ENCODE measurements at regions not wholly inside any gene's neighbourhood (a gene's known extent, or its start where the extent isn't known, plus 50 kb on each side); places are given as distances from the start of the nearest gene placed in this dataset.

DNA sequence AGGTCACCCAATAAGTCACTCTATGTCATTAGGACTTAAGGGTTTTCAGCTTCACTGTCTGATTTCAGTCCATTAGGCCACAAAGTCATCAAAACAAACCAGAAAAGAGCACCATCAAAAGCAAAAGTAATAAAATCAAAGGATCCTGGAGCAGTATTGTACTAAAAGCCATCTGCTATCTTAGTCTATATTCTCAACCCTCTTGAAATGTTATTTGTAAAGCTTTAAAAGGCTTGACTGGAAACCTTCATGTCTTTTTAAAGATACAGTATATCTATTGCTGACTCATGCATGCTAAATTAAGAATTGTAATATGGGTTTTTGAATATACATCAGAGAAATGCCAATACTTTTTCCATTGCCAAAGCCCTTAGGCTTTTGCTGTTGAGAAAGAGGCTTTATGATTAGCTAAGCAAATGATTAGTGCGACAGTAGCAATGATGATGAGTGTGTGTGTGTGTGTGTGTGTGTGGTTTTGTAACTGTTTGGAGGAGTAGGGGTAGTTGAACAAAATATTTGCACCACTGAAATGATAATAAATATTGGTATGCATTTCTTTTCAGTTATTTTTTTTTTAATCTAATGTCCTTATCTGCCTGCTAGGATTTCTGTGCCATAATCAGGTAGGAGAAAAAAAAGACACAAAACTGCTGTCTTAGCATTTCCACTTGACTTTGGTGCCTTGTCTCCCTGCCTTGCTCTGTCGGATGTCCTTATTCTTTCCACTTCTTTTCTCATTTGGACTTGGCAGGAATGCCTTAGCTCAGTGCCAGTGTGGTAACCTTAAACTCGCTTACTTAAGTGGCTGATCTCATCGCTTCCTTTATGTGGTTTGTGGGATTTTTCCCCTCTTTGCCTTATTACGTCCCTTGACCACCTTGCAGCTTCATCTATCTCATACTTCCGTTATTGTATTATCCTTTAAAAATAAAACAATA is 119.7 kb downstream of the PCDH7 start:
- POLR2A ChIA-PET = no interaction called here

DNA sequence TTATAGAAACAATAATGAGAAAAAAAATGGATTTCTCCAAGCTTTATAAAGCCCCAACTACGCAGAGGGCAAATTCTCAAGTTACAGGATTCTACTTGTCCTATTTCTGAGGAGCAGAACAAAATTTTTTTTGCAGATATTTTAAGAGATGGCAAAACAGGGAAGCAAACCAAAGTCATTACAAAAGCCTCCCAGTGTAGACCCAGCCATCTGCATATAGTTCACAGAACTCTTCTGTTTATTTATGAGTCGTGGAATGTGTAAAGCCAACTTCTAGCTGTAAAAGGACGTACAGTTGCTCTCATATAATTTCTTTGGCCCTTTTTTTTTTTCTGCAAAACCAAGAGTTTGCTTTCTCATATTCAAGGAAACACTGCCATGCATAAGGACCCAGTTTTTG is 120.4 kb downstream of the PCDH7 start:
- BruUV-seq (replicated peaks) = no TSS peak
- no peak for DNase-seq (ENCODE audit: low spot score)
- Histone ChIP-seq H4K20me1 (ENCODE audit: insufficient read depth, low read length) (no peaks in the 10 kb centered on the region), H3K9me3 (ENCODE audit: low read length) (no peaks in the 10 kb centered on the region), H3K4me2 (ENCODE audit: low read length) (no peak overlapping the region), H3K9me2 (ENCODE audit: insufficient read depth, low read length) (no peaks in the 10 kb centered on the region), H3K4me1 (ENCODE audit: insufficient read depth, low read length, poor library complexity, severe bottlenecking) (no peaks in the 10 kb centered on the region), H2AFZ (ENCODE audit: low read length) (no peak overlapping the region), H3K36me3 (ENCODE audit: insufficient read depth, low read length) (no peaks in the 10 kb centered on the region), H3K4me3 (ENCODE audit: low read depth, low read length, poor library complexity, severe bottlenecking) (no peak overlapping the region), H3K79me2 (ENCODE audit: insufficient read depth, low read depth, low read length) (no peaks in the 10 kb centered on the region), H3K27ac (ENCODE audit: low read depth, low read length, poor library complexity, severe bottlenecking) (no peak overlapping the region)
- intact Hi-C loops (cut with micrococcal nuclease; ENCODE audit: unreplicated experiment) = no loop called here
- POLR2A ChIA-PET = no interaction called here
- CTCF ChIA-PET (ENCODE audit: unreplicated experiment) = no interaction called here
- TF ChIP-seq, protein P1, sequence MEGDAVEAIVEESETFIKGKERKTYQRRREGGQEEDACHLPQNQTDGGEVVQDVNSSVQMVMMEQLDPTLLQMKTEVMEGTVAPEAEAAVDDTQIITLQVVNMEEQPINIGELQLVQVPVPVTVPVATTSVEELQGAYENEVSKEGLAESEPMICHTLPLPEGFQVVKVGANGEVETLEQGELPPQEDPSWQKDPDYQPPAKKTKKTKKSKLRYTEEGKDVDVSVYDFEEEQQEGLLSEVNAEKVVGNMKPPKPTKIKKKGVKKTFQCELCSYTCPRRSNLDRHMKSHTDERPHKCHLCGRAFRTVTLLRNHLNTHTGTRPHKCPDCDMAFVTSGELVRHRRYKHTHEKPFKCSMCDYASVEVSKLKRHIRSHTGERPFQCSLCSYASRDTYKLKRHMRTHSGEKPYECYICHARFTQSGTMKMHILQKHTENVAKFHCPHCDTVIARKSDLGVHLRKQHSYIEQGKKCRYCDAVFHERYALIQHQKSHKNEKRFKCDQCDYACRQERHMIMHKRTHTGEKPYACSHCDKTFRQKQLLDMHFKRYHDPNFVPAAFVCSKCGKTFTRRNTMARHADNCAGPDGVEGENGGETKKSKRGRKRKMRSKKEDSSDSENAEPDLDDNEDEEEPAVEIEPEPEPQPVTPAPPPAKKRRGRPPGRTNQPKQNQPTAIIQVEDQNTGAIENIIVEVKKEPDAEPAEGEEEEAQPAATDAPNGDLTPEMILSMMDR (conservative IDR thresholded peaks at IDR 0.05; ENCODE audit: low read length) = no peak
- no peak for TF ChIP-seq EZH2phosphoT487 (IDR thresholded peaks at IDR 0.05; ENCODE audit: borderline replicate concordance, low read depth, low read length)

More for the DNA sequence above, 119.7 kb downstream of the PCDH7 start:
- Histone ChIP-seq H3K9me3 (ENCODE audit: low read length) (no peaks in the 10 kb centered on the region), H3K36me3 (ENCODE audit: insufficient read depth, low read length) (no peaks in the 10 kb centered on the region), H3K27ac (ENCODE audit: low read depth, low read length, poor library complexity, severe bottlenecking) (no peak overlapping the region), H3K79me2 (ENCODE audit: insufficient read depth, low read depth, low read length) (no peaks in the 10 kb centered on the region), H3K9me2 (ENCODE audit: insufficient read depth, low read length) (no peaks in the 10 kb centered on the region), H2AFZ (ENCODE audit: low read length) (no peak overlapping the region), H3K4me2 (ENCODE audit: low read length) (no peak overlapping the region), H4K20me1 (ENCODE audit: insufficient read depth, low read length) (no peaks in the 10 kb centered on the region), H3K4me1 (ENCODE audit: insufficient read depth, low read length, poor library complexity, severe bottlenecking) (no peaks in the 10 kb centered on the region), H3K4me3 (ENCODE audit: low read depth, low read length, poor library complexity, severe bottlenecking) (no peak overlapping the region)
- DNase-seq (ENCODE audit: low spot score) = no peak
- no TSS peak for BruUV-seq (replicated peaks)
- CTCF ChIA-PET (ENCODE audit: unreplicated experiment) = no interaction called here
- intact Hi-C loops (cut with micrococcal nuclease; ENCODE audit: unreplicated experiment) = no loop called here
- TF ChIP-seq EZH2phosphoT487 (IDR thresholded peaks at IDR 0.05; ENCODE audit: borderline replicate concordance, low read depth, low read length) = no peak
- TF ChIP-seq, protein P1 (conservative IDR thresholded peaks at IDR 0.05; ENCODE audit: low read length) = no peak

DNA sequence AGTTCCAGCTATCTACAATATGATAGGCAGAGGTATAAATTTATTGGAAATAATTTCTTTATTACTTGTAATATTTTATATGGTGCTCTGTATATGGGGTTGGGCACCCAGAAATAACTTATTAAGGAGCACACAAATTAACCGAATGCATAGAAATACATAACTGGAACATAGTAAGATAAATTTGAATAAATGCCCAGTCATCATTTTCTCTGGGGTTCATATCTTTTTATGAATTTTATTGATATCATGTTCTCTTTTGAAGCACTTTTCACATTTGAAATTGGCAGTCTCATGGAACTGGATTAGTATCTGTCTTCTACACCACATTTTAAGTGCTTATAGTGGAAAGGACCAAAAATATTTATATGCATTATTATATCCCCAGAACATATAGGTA is 122.0 kb downstream of the PCDH7 start:
- no peak overlapping the region for H2AFZ ChIP-seq (ENCODE audit: low read length)
- H3K4me3 ChIP-seq (ENCODE audit: low read depth, low read length, poor library complexity, severe bottlenecking) = no peak overlapping the region
- TF ChIP-seq EZH2phosphoT487 (IDR thresholded peaks at IDR 0.05; ENCODE audit: borderline replicate concordance, low read depth, low read length) = no peak
- TF ChIP-seq, protein P1 (conservative IDR thresholded peaks at IDR 0.05; ENCODE audit: low read length) = no peak
- H3K27ac ChIP-seq (ENCODE audit: low read depth, low read length, poor library complexity, severe bottlenecking) = no peak overlapping the region
- no peaks in the 10 kb centered on the region for H3K9me2 ChIP-seq (ENCODE audit: insufficient read depth, low read length)
- ChIA-PET POLR2A (interaction anchor here (0.5 kb wide), 1 partner anchor 1921 kb away, joined by 4 read pairs; no protein-coding TSS in a partner anchor), CTCF (ENCODE audit: unreplicated experiment) (no interaction called here)
- H3K9me3 ChIP-seq (ENCODE audit: low read length) = no peaks in the 10 kb centered on the region
- H3K4me1 ChIP-seq (ENCODE audit: insufficient read depth, low read length, poor library complexity, severe bottlenecking) = no peaks in the 10 kb centered on the region
- BruUV-seq (replicated peaks) = no TSS peak
- DNase-seq (ENCODE audit: low spot score) = no peak
- intact Hi-C loops (cut with micrococcal nuclease; ENCODE audit: unreplicated experiment) = no loop called here
- no peaks in the 10 kb centered on the region for H3K36me3 ChIP-seq (ENCODE audit: insufficient read depth, low read length)
- H3K4me2 ChIP-seq (ENCODE audit: low read length) = no peak overlapping the region
- no peaks in the 10 kb centered on the region for H4K20me1 ChIP-seq (ENCODE audit: insufficient read depth, low read length)
- no peaks in the 10 kb centered on the region for H3K79me2 ChIP-seq (ENCODE audit: insufficient read depth, low read depth, low read length)
